HFF-Myc (cell line): ENCODE measurements at regions not wholly inside any gene's neighbourhood (a gene's known extent, or its start where the extent isn't known, plus 50 kb on each side); places are given as distances from the start of the nearest gene placed in this dataset.
"Not testable (repeated sequence)": the region's sequence is repeated elsewhere in the genome, so short reads cannot be mapped to it uniquely, and the experiment has no call there.

Experiments used
- DNase-seq: peaks from one replicate; pipeline ENCODE4 v3.0.0-alpha.2; 2011; ENCODE audit warnings: low read depth; ENCODE audit errors: extremely low read depth
- H3K4me3 ChIP-seq: replicated peaks from 2 replicates; pipeline ENCODE4 v1.5.1; 2011; ENCODE audit warnings: low read depth, mild to moderate bottlenecking, control low read depth, low read length
- CTCF ChIP-seq: IDR thresholded peaks from 2 replicates; pipeline ENCODE4 v1.5.1; 2012; ENCODE audit warnings: mild to moderate bottlenecking, low read depth, low read length, control low read depth; ENCODE audit errors: missing control alignments

DNA sequence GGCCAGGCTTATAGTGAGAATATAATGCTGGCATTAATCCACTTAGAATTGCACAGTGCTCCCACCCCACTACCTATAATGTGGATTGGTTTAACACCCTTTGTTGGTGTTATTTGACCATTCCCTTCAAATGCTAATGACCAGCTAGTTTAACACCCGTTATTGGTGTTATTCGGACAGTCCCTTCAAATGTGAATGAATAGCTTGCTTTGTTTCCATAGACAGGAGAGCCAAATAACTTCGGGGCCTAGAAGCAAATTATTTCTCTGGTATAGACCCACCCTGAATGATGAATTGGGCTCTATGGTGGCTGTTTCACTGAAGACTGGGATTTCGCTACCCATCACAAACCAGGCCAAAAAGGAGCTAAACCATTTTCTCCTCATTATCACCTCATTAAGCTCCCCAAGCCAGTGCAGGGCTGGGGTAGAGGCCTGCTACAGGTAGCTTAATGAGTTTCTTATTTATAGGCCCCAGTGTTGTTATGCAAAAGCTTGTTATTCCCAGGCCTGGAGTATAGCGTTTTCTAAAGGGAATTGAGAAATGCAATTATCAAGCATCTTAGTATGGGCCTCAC lies 494.1 kb upstream of the DPH6 start:
- DNase-seq: no peak
- TF ChIP-seq CTCF: no peak
- H3K4me3 ChIP-seq: no peak overlapping the region

DNA sequence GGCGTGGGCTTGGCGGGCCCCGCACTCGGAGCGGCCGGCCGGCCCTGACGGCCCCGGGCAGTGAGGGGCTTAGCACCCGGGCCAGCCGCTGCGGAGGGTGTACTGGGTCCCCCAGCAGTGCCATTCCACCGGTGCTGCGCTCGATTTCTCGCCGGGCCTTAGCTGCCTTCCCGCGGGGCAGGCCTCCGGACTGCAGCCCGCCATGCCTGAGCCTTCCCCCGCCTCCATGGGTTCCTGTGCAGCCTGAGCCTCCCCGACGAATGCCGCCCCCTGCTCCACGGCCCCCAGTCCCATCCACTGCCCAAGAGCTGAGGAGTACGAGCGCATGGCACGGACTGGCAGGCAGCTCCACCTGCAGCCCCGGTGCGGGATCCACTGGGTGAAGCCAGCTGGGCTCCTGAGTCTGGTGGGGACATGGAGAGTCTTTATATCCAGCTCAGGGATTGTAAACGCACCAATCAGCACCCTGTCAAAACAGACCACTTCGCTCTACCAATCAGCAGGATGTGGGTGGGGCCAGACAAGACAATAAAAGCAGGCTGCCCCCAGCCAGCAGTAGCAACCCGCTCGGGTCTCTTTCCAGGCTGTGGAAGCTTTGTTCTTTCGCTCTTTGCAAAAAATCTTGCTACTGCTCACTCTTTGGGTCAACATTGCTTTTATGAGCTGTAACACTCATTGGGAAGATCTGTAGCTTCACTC lies 501.2 kb upstream of the DPH6 start:
- not testable (repeated sequence) for H3K4me3 ChIP-seq, DNase-seq

DNA sequence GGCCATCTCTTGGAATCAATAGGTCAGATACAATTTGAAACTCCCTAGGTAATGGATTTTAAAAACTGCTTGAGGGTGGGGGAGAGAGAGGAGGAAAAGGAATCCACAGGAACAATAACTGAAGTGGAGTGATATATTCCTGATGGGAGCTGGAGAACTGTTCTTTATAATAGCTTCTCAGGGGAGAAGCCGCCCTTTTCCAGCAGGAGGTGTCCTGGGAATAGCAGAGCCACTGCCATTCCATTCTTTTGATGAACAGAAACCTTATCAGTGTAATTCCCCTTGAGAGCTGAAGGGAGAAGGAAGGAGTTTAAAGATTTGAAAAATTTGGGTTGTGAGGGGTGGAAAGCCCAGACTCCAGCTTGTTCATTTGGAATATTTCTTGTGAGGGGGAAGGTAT lies 504.9 kb upstream of the DPH6 start:
- no peak overlapping the region for H3K4me3 ChIP-seq
- no peak for TF ChIP-seq CTCF
- no peak for DNase-seq

DNA sequence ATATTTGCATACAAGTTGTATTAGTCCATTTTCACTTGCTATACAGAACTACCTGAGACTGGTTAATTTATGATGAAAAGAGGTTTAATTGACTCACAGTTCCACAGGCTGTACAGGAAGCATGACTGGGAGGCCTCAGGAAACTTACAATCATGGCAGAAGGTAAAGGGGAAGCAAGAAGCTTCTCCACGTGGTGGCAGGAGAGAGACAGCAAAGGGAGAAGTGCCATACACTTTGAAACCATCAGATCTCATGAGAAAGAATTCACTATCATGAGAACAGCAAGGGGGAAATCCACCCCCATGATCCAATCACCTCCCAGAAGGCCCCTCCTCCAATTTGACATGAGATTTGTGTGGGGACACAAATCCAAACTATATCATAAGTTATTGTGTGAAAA lies 506.7 kb upstream of the DPH6 start:
- not testable (repeated sequence) for H3K4me3 ChIP-seq, DNase-seq

GRCh38 chr15:36053746-36054145 lies 507.8 kb upstream of the DPH6 start:
- DNase-seq: no peak
- no peak for TF ChIP-seq CTCF
- H3K4me3 ChIP-seq: no peak overlapping the region

DNA sequence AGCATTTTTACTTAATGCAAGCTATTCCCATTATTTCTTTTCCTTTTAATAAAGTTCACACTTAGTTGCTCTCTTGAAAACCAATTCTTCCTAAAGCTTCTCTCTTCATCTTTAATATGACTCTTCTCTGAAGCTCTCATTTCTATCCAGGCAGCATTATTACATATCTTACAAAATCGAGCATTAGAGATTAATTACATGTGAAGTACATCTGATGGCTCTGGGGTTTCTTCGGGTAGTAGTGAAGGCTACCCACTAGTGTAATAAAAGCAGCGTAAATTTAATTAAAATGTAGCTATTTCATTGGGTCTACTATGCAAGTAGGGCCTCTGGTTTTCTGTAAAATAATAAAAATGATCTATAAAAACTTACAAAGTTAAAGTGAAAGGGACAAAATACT lies 513.6 kb upstream of the DPH6 start:
- DNase-seq: no peak
- no peak for TF ChIP-seq CTCF
- no peak overlapping the region for H3K4me3 ChIP-seq

DNA sequence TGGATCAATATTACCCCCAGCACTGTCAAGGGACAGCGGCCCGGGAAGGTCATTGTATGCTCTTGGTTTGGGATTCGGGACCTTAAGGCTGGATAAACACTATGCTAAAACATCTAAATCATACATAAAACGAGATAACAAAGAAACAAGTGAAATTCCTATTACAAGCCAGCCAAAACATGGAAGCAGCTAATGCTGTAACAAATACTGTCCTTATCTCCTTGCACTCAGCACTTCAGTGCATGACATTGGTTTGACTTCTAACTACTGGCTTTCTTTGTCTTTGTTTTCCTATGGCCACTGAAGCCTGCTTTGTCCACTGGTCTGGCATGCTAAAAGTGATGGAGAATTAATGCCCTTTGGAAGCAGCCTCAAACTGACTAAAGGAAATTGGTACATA lies 516.4 kb upstream of the DPH6 start:
- H3K4me3 ChIP-seq: no peak overlapping the region
- no peak for TF ChIP-seq CTCF
- DNase-seq: no peak

DNA sequence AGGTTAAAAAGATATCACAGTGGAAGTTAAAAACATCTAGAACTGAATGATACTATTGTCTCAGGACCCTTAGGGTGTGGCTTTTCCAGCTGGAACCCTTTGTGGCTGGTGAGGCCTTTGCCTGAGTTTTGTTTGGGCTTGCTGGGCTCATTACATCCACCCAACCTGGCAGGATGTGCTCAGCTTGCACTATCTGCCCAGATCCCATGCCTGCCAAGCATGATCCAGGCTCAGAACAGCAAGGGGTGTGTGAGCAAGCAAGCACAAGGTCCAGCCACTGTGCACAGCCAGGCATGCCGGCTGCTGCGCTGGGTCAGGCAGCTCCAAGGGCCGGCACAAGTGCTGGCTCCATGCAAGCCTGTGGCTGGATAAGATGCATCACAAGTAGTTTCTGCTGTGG lies 512.7 kb upstream of the CDIN1 start:
- DNase-seq: no peak
- no peak overlapping the region for H3K4me3 ChIP-seq
- TF ChIP-seq CTCF: no peak
